Glutamatergic neuron (in vitro differentiated cells): ENCODE measurements at regions not wholly inside any gene's neighbourhood (a gene's known extent, or its start where the extent isn't known, plus 50 kb on each side); places are given as distances from the start of the nearest gene placed in this dataset.

Experiments
- DNase-seq: peaks from one replicate; pipeline ENCODE4 v3.0.0; 2022
- H3K27ac Mint-ChIP-seq: one replicate; pipeline ENCODE4 v1.8.0; 2020; ENCODE audit warnings: mild to moderate bottlenecking, mixed read lengths, inconsistent platforms; ENCODE audit not compliant: unreplicated experiment
- H3K27me3 Mint-ChIP-seq: one replicate; pipeline ENCODE4 v1.8.0; 2020; ENCODE audit warnings: mild to moderate bottlenecking, moderate library complexity, mixed read lengths, inconsistent platforms; ENCODE audit not compliant: unreplicated experiment
- H3K36me3 Mint-ChIP-seq: one replicate; pipeline ENCODE4 v1.8.0; 2020; ENCODE audit warnings: mild to moderate bottlenecking, mixed read lengths, inconsistent platforms; ENCODE audit not compliant: unreplicated experiment
- H3K4me1 Mint-ChIP-seq: one replicate; pipeline ENCODE4 v1.8.0; 2020; ENCODE audit warnings: mild to moderate bottlenecking, low read depth, mixed read lengths, inconsistent platforms; ENCODE audit not compliant: unreplicated experiment
- H3K4me3 Mint-ChIP-seq: one replicate; pipeline ENCODE4 v1.8.0; 2020; ENCODE audit warnings: mild to moderate bottlenecking, mixed read lengths, inconsistent platforms; ENCODE audit not compliant: unreplicated experiment
- H3K9me3 Mint-ChIP-seq: one replicate; pipeline ENCODE4 v1.8.0; 2020; ENCODE audit warnings: mild to moderate bottlenecking, moderate library complexity, mixed read lengths, inconsistent platforms; ENCODE audit not compliant: unreplicated experiment
- CTCF ChIP-seq: fragments of 200-600 bp; sonication (generic); IDR thresholded peaks from one replicate; pipeline ENCODE4 v1.5.0; 2021; ENCODE audit not compliant: partially characterized antibody, unreplicated experiment

GRCh38 chr13:73842626-73843025, 291.6 kb downstream of the KLF12 start:
- DNase-seq, result no peak
- peaks cover 3% of the 10 kb centered on the region for H3K9me3 Mint-ChIP-seq
- H3K27me3 Mint-ChIP-seq, result peaks cover 3% of the 10 kb centered on the region
- TF ChIP-seq CTCF, result no peak
- peaks cover 8% of the 10 kb centered on the region for H3K4me1 Mint-ChIP-seq
- H3K4me3 Mint-ChIP-seq, result no peak overlapping the region
- no peaks in the 10 kb centered on the region for H3K36me3 Mint-ChIP-seq
- H3K27ac Mint-ChIP-seq, result no peak overlapping the region

DNA sequence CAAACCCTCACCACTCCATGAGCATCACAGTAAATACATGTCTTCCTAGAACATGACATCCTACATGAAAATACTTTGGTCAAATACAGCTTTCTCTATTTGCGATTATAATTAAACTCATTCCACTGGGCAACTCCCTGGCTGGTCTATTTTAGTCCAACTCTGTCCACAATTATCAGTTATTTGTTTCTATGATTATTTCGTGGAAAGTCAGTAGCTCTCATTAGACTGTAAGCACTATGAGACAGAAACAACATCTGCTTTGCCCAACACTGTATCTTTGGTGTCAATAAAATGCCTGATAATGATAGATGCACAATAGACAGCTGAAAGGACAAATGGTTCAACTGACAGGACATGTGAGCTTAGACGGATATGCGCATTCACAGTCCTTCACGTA, 292.0 kb downstream of the KLF12 start:
- no peak overlapping the region for H3K4me3 Mint-ChIP-seq
- H3K27me3 Mint-ChIP-seq, result peaks cover 3% of the 10 kb centered on the region
- DNase-seq, result no peak
- no peak for TF ChIP-seq CTCF
- H3K27ac Mint-ChIP-seq, result no peak overlapping the region
- H3K36me3 Mint-ChIP-seq, result no peaks in the 10 kb centered on the region
- peaks cover 3% of the 10 kb centered on the region for H3K9me3 Mint-ChIP-seq
- peaks cover 8% of the 10 kb centered on the region for H3K4me1 Mint-ChIP-seq

GRCh38 chr13:73837147-73837546, 297.1 kb downstream of the KLF12 start:
- H3K36me3 Mint-ChIP-seq, result no peaks in the 10 kb centered on the region
- TF ChIP-seq CTCF, result no peak
- H3K4me3 Mint-ChIP-seq, result no peak overlapping the region
- H3K27ac Mint-ChIP-seq, result no peak overlapping the region
- DNase-seq, result no peak
- peaks cover 18% of the 10 kb centered on the region for H3K4me1 Mint-ChIP-seq
- peaks cover 3% of the 10 kb centered on the region for H3K9me3 Mint-ChIP-seq
- H3K27me3 Mint-ChIP-seq, result peaks cover 3% of the 10 kb centered on the region

- no peak overlapping the region for H3K27ac Mint-ChIP-seq
- peaks cover 20% of the 10 kb centered on the region for H3K4me1 Mint-ChIP-seq
- DNase-seq, result no peak
- H3K27me3 Mint-ChIP-seq, result no peaks in the 10 kb centered on the region
- H3K9me3 Mint-ChIP-seq, result no peaks in the 10 kb centered on the region
- no peak overlapping the region for H3K4me3 Mint-ChIP-seq
- H3K36me3 Mint-ChIP-seq, result no peaks in the 10 kb centered on the region
- peak; percentile 76 for TF ChIP-seq CTCF
Measured at GRCh38 chr13:73835138-73835721, 299.0 kb downstream of the KLF12 start.

DNA sequence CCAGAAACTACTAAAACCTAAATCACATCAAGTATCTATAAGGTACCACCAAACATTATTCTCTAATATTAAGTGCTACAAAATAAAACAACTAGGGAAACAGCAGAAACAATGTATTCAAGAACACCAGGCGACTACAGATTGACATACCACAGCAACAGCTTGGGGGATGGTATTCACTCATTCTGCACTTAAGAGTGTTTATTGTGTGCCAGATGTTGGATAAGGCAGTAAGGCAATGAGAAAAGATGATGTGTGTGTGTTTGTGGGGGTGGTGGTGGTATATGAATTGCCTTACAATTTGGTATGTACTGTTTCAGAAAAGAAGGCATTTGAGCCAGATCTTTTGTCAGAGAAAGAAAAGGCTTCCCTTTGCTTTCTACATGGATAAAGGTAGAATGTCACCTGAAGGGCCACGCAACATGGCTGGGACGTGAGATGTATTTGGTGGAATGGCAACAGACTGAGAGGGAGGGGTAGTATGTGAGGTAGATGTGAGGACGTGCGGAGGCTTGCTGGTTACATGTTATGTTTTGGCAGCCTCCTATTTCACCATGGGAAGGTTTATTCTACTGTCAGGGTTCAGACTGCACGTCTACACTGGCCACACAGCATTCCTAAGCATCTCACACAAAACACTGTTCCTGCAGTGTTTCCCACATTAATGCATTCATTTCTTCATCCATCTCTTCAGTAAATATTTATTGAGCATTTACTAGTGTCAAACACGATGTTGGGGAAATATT, 300.7 kb downstream of the KLF12 start:
- no peak for TF ChIP-seq CTCF
- no peaks in the 10 kb centered on the region for H3K27me3 Mint-ChIP-seq
- no peak for DNase-seq
- H3K4me3 Mint-ChIP-seq, result no peak overlapping the region
- no peaks in the 10 kb centered on the region for H3K36me3 Mint-ChIP-seq
- peaks cover 20% of the 10 kb centered on the region for H3K4me1 Mint-ChIP-seq
- no peak overlapping the region for H3K27ac Mint-ChIP-seq
- H3K9me3 Mint-ChIP-seq, result no peaks in the 10 kb centered on the region
